Renal cortical epithelial cell (primary cell): ENCODE measurements at regions not wholly inside any gene's neighbourhood (a gene's known extent, or its start where the extent isn't known, plus 50 kb on each side); places are given as distances from the start of the nearest gene placed in this dataset.
A peak's percentile ranks its signal among the peaks of the same experiment; 100 is the strongest.

ENCODE experiments used
- DNase-seq: peaks from one replicate; pipeline ENCODE4 v3.0.0-alpha.2; 2011; ENCODE audit warnings: low read depth

GRCh38 chr18:73735836-73736235 is 411.8 kb downstream of the FBXO15 start:
- no peak for DNase-seq

DNA sequence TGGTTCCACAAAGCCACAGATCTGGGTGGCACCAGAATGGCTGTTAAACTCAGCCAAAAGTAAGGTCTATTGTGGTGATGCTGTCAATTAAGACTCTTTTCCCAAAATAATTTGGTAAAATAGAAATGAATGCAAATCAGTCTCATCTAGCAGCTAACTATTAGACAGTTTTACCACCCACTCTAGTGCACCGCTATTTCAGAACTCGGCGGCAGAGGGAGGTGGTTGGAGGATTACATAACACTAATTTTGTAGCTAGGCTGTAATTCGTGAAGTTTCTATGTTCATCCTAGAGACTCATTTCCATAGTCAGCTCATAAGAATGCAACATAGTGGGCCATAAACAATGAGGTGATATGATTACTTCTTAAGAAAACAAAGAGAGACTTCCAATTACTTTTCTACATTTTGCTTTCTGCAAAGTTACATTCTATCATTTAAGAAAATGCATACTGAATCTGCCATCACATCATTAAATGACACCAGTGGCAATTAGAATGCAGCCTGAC is 413.8 kb downstream of the FBXO15 start:
- no peak for DNase-seq

DNA sequence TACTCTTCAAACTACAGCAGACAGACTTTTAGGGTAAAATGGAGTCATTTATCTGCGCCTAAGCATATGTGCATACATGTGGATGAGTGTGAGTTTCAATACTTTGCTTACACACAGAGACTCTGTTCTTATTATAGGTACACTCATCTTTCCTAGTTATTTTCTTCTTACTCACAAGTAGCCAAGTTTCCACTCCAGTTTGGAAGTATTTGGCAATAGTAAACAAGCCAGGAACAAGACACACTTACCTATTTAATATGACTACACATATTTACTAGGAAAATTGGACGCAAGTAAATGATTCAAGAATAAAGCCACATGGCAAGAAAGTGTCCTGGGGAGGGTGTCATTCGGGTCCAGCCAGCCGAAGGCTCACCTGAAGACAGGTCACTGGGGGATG is 414.3 kb downstream of the FBXO15 start:
- no peak for DNase-seq

GRCh38 chr18:73728657-73729056 is 419.0 kb downstream of the FBXO15 start:
- no peak for DNase-seq

GRCh38 chr18:73724958-73725357 is 422.7 kb downstream of the FBXO15 start:
- DNase-seq, result no peak

GRCh38 chr18:73719611-73720010 is 428.0 kb downstream of the FBXO15 start:
- DNase-seq, result peak; percentile 54

- peak; percentile 48 for DNase-seq
Observed at GRCh38 chr18:73717570-73717969, 430.1 kb downstream of the FBXO15 start.

DNA sequence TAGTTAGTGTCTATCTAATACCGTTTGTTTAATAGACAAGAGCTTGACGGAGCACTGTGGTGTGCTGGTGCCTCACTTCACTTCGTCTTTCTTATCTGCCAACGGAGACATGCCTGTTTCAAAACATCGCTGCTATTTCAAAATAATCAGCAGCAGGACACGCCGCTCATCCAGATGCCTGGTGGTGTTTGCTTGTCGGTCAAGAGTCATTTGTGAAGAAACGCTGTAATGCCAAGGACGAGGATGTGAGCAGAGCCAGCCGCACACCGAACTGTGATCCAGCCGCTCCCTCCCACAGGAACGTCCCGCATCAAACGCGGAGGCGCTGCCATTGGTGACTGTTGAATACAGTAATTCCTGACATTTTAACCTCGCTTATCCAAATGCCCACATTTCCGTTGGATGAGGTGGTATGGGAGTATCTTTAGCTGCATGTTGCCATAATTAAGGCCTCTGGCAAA is 432.4 kb downstream of the FBXO15 start:
- no peak for DNase-seq

DNA sequence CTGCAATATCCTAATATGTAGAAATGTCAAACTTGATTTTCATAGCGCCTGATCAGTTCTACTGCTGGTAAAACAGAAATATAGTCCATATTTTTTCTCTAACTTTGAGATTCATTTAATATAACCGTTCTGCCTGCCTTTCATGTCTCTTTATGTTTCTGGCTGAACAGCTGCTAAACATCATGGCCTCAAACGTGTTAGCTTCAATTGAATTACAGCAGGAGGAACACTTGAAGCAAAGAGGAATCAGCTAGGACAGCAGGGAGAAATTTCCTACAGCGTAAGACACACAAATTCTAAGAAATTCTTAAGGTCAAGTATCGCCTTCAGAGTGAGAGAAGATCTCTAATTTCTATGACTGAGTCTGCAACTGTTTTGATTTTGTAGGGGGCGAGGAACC is 433.2 kb downstream of the FBXO15 start:
- DNase-seq, result no peak

DNA sequence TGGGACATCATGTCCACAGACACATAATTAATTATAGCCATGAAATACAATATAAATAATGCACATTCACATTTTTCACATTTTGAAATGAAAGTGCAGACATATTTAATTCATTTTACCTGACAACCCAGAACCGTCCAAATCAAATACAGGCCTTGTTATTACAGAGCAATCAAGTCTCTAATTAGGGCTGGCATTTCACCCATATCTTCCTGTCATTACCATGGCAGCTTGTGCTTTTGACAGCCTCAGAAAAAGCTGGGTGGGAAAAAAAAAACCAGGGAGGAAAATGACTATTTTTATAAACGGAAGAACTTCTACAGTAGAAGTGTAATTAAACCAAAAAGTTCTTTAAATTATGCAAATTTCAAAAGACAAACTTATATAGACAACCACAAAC is 436.4 kb downstream of the FBXO15 start:
- no peak for DNase-seq

- no peak for DNase-seq
Observed at GRCh38 chr18:73708591-73708990, 439.0 kb downstream of the FBXO15 start.

- no peak for DNase-seq
Observed at GRCh38 chr18:73707035-73707434, 440.6 kb downstream of the FBXO15 start.

- no peak for DNase-seq
Observed at GRCh38 chr18:73697353-73697752, 450.3 kb downstream of the FBXO15 start.

DNA sequence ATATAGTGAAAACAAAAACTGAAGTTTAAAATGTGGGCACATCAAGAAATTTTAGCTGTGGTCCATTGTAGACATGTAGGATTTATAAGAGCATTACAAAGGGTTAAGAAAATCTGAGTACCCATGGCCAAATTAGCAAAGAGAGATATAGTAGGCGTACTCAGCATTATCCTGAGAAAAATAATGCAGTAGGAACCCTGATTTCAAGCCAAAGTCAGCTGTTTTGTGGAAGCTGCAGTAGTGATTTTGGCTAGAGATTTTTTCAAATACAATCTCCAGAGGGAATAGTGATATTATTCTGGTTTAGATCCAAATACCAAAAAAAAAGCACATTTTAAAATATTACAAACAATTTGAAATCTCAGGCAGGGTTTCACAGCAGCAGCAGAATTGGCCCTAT is 450.9 kb downstream of the FBXO15 start:
- DNase-seq, result no peak

DNA sequence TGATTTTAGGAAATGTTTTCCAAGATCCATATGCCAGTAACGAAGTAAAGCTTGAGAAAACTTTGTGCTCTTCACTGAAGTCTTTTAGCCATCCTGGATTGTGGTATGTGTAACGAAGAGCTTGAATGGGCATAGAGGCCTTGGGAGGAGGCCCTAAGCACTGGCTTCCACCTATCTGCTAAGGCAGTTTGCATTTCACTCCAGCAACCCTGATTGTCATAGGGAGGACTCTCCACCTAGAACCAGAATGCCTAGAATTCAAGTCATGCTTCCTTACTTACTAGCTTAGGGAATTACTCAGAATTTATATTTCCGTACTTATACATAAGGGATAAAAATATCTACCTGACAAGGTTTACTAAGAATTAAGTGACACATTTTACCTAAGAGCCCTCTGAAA is 451.5 kb downstream of the FBXO15 start:
- no peak for DNase-seq

GRCh38 chr18:73693091-73693490 is 454.5 kb downstream of the FBXO15 start:
- DNase-seq, result no peak

DNA sequence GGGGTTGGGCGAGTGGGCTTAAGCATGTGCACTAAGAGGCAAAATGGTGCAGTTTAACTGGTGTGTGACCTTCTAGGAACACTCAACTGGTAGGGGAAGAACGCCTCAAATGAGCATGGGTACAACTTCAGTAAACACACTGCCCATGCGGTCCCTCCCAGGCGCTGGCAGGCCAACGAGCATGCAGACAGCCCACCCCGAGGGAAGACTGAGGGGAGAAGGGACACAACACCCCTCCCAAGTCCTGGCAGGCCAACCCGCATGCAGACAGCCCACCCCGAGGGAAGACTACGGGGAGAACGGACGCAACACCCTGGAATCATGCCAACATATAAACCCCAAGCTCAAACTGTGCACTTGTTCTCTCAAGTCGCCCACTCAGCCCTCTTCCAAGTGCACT is 456.0 kb downstream of the FBXO15 start:
- no peak for DNase-seq

DNA sequence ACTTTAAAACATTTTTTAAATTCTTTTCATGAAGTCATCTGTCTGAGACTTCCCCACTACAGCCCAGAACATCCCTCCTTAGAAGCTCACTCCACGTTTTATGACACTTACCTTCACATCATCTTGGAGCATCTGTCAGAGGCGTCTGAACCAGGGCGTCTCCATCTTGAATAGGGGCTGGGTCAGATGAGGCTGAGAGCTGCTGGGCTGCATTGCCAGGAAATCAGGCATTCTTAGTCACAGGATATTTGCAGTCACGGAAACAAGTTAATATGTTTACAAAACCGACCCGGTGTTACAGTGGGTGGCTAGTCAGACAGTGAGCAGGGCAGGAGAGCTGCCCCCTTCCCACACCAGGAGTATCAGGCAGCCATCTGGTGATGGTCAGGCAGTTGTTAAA is 456.5 kb downstream of the FBXO15 start:
- DNase-seq, result peak; percentile 86

DNA sequence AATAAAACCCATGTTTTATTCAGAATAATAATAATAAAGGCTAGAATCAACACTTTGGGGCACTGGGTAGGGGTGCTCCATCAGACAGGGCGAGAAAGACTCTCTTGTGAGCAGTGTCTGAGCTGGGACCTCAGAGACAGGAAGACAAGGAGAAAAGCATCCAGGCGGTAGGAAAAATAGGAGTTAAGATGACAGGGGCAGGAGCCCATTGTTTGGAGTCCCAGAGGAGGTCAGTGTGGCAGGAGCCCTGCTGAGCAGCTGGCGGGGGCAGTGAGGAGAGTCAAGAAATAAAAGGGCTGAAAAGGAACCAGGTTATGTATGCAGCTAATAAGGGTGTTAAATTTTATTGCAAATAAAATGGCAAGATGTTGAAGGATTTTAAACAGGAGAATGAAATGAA is 457.4 kb downstream of the FBXO15 start:
- no peak for DNase-seq

- peak; percentile 90 for DNase-seq
Observed at GRCh38 chr18:73688851-73689711, 458.6 kb downstream of the FBXO15 start.

DNA sequence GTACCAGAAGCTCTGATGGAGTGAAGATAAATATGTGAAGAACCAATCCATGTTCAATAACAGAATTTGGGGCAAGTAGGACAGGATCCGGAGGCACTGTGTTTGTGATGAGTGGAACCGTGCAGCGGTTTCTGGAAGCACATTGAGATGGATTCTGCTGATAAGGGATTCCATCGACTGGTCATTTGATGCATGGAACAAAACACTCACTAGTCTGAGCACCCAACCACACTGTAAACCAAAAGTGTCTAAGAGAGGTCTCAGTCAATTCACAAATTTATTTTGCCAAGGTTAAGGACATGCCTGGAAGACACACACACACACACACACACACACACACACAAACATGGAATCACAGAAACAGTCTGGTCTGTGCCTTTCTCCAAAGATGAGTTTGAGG is 459.5 kb downstream of the FBXO15 start:
- no peak for DNase-seq

- peak; percentile 65 for DNase-seq
Observed at GRCh38 chr18:73684647-73685046, 463.0 kb downstream of the FBXO15 start.

GRCh38 chr18:73683409-73684238 is 464.0 kb downstream of the FBXO15 start:
- no peak for DNase-seq
